Chondrocyte (in vitro differentiated cells): ENCODE measurements at regions not wholly inside any gene's neighbourhood (a gene's known extent, or its start where the extent isn't known, plus 50 kb on each side); places are given as distances from the start of the nearest gene placed in this dataset.
A peak's percentile ranks its signal among the peaks of the same experiment; 100 is the strongest.

Experiments used
- DNase-seq: peaks from one replicate; pipeline ENCODE4 v3.0.0; 2021; ENCODE audit warnings: mixed read lengths, low spot score
- H3K27ac Mint-ChIP-seq: one replicate; pipeline ENCODE4 v1.8.0; 2021; ENCODE audit warnings: mild to moderate bottlenecking, moderate library complexity, mixed read lengths; ENCODE audit not compliant: unreplicated experiment
- H3K27me3 Mint-ChIP-seq: 2 replicates; pipeline ENCODE4 v1.8.0; 2021; ENCODE audit warnings: low read depth, mixed read lengths
- H3K36me3 Mint-ChIP-seq: 2 replicates; pipeline ENCODE4 v1.8.0; 2021; ENCODE audit warnings: low read depth, mixed read lengths
- H3K4me1 Mint-ChIP-seq: 2 replicates; pipeline ENCODE4 v1.8.0; 2021; ENCODE audit warnings: low read depth, mild to moderate bottlenecking, mixed read lengths
- H3K4me3 Mint-ChIP-seq: one replicate; pipeline ENCODE4 v1.8.0; 2021; ENCODE audit warnings: mild to moderate bottlenecking, moderate library complexity, mixed read lengths; ENCODE audit not compliant: unreplicated experiment
- H3K9me3 Mint-ChIP-seq: 2 replicates; pipeline ENCODE4 v1.8.0; 2021; ENCODE audit warnings: low read depth, mixed read lengths
- CTCF ChIP-seq: fragments of 200-600 bp; sonication (generic); IDR thresholded peaks from 2 replicates; pipeline ENCODE4 v1.5.0; 2021; ENCODE audit warnings: antibody characterized with exemption, mild to moderate bottlenecking, moderate library complexity

- Mint-ChIP-seq H3K4me1 (no peaks in the 10 kb centered on the region), H3K9me3 (no peaks in the 10 kb centered on the region), H3K27me3 (peaks cover 8% of the 10 kb centered on the region), H3K4me3 (no peak overlapping the region), H3K36me3 (no peaks in the 10 kb centered on the region), H3K27ac (no peak overlapping the region)
- TF ChIP-seq CTCF, result no peak
- DNase-seq, result peak; percentile 62
Measured at GRCh38 chr10:42974693-42975002, 102.2 kb upstream of the RET start.

DNA sequence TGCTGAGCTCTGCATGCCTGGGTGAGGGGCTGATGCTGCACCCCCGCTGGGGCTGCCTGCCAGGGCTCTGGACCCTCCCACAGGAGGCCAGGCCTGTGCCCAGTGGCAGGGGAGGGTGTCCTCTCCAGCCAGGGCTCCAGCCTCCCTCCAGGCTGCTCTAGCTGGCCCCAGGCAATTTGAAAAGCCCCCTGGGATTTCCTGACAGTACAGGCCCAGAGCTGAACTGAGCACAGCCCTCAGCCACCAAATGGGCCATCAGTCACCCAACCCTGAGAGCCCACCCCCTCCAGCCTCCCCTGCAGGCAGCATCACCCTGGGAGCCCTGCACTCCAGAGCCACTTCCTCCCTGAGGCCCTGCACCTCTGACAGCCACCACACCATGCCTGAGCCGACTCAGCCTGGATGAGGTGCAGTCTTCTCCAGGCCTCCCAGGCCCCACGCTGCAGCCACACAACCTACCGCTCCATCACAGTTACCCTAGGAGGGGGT is 101.8 kb upstream of the RET start:
- Mint-ChIP-seq H3K36me3 (no peaks in the 10 kb centered on the region), H3K9me3 (no peaks in the 10 kb centered on the region), H3K27me3 (peaks cover 8% of the 10 kb centered on the region), H3K27ac (no peak overlapping the region), H3K4me3 (no peak overlapping the region), H3K4me1 (no peaks in the 10 kb centered on the region)
- no peak for DNase-seq
- no peak for TF ChIP-seq CTCF

- TF ChIP-seq CTCF, result no peak
- H3K4me3 Mint-ChIP-seq, result no peak overlapping the region
Measured at GRCh38 chr10:42975558-42976340, 101.1 kb upstream of the RET start.

GRCh38 chr10:42976351-42977031 is 100.4 kb upstream of the RET start:
- no peak for DNase-seq
- H3K9me3 Mint-ChIP-seq, result no peaks in the 10 kb centered on the region
- H3K4me3 Mint-ChIP-seq, result no peak overlapping the region
- TF ChIP-seq CTCF, result no peak
- peaks cover 8% of the 10 kb centered on the region for H3K27me3 Mint-ChIP-seq
- H3K36me3 Mint-ChIP-seq, result no peaks in the 10 kb centered on the region
- H3K4me1 Mint-ChIP-seq, result no peaks in the 10 kb centered on the region
- H3K27ac Mint-ChIP-seq, result no peak overlapping the region

More at GRCh38 chr10:42975558-42976340, 101.1 kb upstream of the RET start:
- no peaks in the 10 kb centered on the region for H3K9me3 Mint-ChIP-seq
- DNase-seq, result peak; percentile 75
- no peaks in the 10 kb centered on the region for H3K4me1 Mint-ChIP-seq
- H3K27me3 Mint-ChIP-seq, result peaks cover 8% of the 10 kb centered on the region
- no peak overlapping the region for H3K27ac Mint-ChIP-seq
- H3K36me3 Mint-ChIP-seq, result no peaks in the 10 kb centered on the region

GRCh38 chr10:42977032-42977416 is 99.8 kb upstream of the RET start:
- Mint-ChIP-seq H3K27ac (no peak overlapping the region), H3K4me1 (no peaks in the 10 kb centered on the region), H3K9me3 (no peaks in the 10 kb centered on the region), H3K27me3 (peaks cover 8% of the 10 kb centered on the region), H3K36me3 (no peaks in the 10 kb centered on the region), H3K4me3 (no peak overlapping the region)
- DNase-seq, result no peak
- no peak for TF ChIP-seq CTCF
